ENCODE measurements at regions not wholly inside any gene's neighbourhood (a gene's known extent, or its start where the extent isn't known, plus 50 kb on each side); places are given as distances from the start of the nearest gene placed in this dataset.
"Not testable (repeated sequence)": the region's sequence is repeated elsewhere in the genome, so short reads cannot be mapped to it uniquely, and the experiment has no call there.

- intact Hi-C loops (cut with micrococcal nuclease), result no loop called here
- H3K27me3 Mint-ChIP-seq, result peaks cover 2% of the 10 kb centered on the region
- H3K27ac Mint-ChIP-seq, result no peak overlapping the region
- peaks cover 7% of the 10 kb centered on the region for H3K4me1 Mint-ChIP-seq (ENCODE audit: low read depth)
- no peak overlapping the region for H3K4me3 Mint-ChIP-seq
- no peaks in the 10 kb centered on the region for H3K9me3 Mint-ChIP-seq
- H3K36me3 Mint-ChIP-seq (ENCODE audit: low read depth), result no peaks in the 10 kb centered on the region
Measured at GRCh38 chr6:15758631-15759215, 95.9 kb upstream of the DTNBP1 start.

- H3K27ac Mint-ChIP-seq, result no peak overlapping the region
Measured at GRCh38 chr6:15755526-15755925, 92.7 kb upstream of the DTNBP1 start.

GRCh38 chr6:15754706-15755079 is 91.9 kb upstream of the DTNBP1 start:
- Mint-ChIP-seq H3K9me3 (no peaks in the 10 kb centered on the region), H3K27me3 (peaks cover 2% of the 10 kb centered on the region), H3K36me3 (ENCODE audit: low read depth) (no peaks in the 10 kb centered on the region), H3K27ac (no peak overlapping the region), H3K4me3 (no peak overlapping the region), H3K4me1 (ENCODE audit: low read depth) (peaks cover 12% of the 10 kb centered on the region)
- intact Hi-C loops (cut with micrococcal nuclease), result no loop called here

More at GRCh38 chr6:15755526-15755925, 92.7 kb upstream of the DTNBP1 start:
- intact Hi-C loops (cut with micrococcal nuclease), result no loop called here
- no peaks in the 10 kb centered on the region for H3K36me3 Mint-ChIP-seq (ENCODE audit: low read depth)
- peaks cover 12% of the 10 kb centered on the region for H3K4me1 Mint-ChIP-seq (ENCODE audit: low read depth)
- H3K27me3 Mint-ChIP-seq, result peaks cover 2% of the 10 kb centered on the region
- H3K9me3 Mint-ChIP-seq, result no peaks in the 10 kb centered on the region
- H3K4me3 Mint-ChIP-seq, result no peak overlapping the region

- Mint-ChIP-seq H3K27ac (no peak overlapping the region), H3K4me1 (ENCODE audit: low read depth) (peaks cover 12% of the 10 kb centered on the region), H3K36me3 (ENCODE audit: low read depth) (no peaks in the 10 kb centered on the region), H3K27me3 (peaks cover 2% of the 10 kb centered on the region), H3K9me3 (no peaks in the 10 kb centered on the region), H3K4me3 (no peak overlapping the region)
- intact Hi-C loops (cut with micrococcal nuclease), result no loop called here
Measured at GRCh38 chr6:15754035-15754705, 91.3 kb upstream of the DTNBP1 start.

GRCh38 chr6:15752820-15753219 is 90.0 kb upstream of the DTNBP1 start:
- Mint-ChIP-seq H3K27me3 (peaks cover 2% of the 10 kb centered on the region), H3K36me3 (ENCODE audit: low read depth) (no peaks in the 10 kb centered on the region), H3K4me3 (no peak overlapping the region), H3K9me3 (no peaks in the 10 kb centered on the region), H3K4me1 (ENCODE audit: low read depth) (peaks cover 12% of the 10 kb centered on the region), H3K27ac (no peak overlapping the region)
- intact Hi-C loops (cut with micrococcal nuclease), result no loop called here

GRCh38 chr6:15751721-15752350 is 89.0 kb upstream of the DTNBP1 start:
- Mint-ChIP-seq H3K36me3 (ENCODE audit: low read depth) (no peaks in the 10 kb centered on the region), H3K27me3 (peaks cover 2% of the 10 kb centered on the region), H3K4me3 (no peak overlapping the region), H3K9me3 (no peaks in the 10 kb centered on the region), H3K4me1 (ENCODE audit: low read depth) (peaks cover 12% of the 10 kb centered on the region), H3K27ac (no peak overlapping the region)
- intact Hi-C loops (cut with micrococcal nuclease), result no loop called here

GRCh38 chr6:15748341-15748740 is 85.5 kb upstream of the DTNBP1 start:
- H3K9me3 Mint-ChIP-seq, result peaks cover 13% of the 10 kb centered on the region
- no peaks in the 10 kb centered on the region for H3K27me3 Mint-ChIP-seq
- intact Hi-C loops (cut with micrococcal nuclease), result no loop called here
- H3K27ac Mint-ChIP-seq, result no peak overlapping the region
- H3K4me3 Mint-ChIP-seq, result no peak overlapping the region
- H3K36me3 Mint-ChIP-seq (ENCODE audit: low read depth), result no peaks in the 10 kb centered on the region
- H3K4me1 Mint-ChIP-seq (ENCODE audit: low read depth), result peaks cover 5% of the 10 kb centered on the region

- Mint-ChIP-seq H3K4me1 (ENCODE audit: low read depth) (peaks cover 5% of the 10 kb centered on the region), H3K36me3 (ENCODE audit: low read depth) (no peaks in the 10 kb centered on the region), H3K9me3 (peaks cover 19% of the 10 kb centered on the region), H3K27ac (no peak overlapping the region), H3K4me3 (no peak overlapping the region), H3K27me3 (no peaks in the 10 kb centered on the region)
- intact Hi-C loops (cut with micrococcal nuclease), result no loop called here
Measured at GRCh38 chr6:15747354-15747883, 84.6 kb upstream of the DTNBP1 start.

- peaks cover 19% of the 10 kb centered on the region for H3K9me3 Mint-ChIP-seq
- H3K36me3 Mint-ChIP-seq (ENCODE audit: low read depth), result no peaks in the 10 kb centered on the region
- H3K27me3 Mint-ChIP-seq, result no peaks in the 10 kb centered on the region
- intact Hi-C loops (cut with micrococcal nuclease), result no loop called here
- H3K27ac Mint-ChIP-seq, result no peak overlapping the region
- no peaks in the 10 kb centered on the region for H3K4me1 Mint-ChIP-seq (ENCODE audit: low read depth)
- H3K4me3 Mint-ChIP-seq, result no peak overlapping the region
Measured at GRCh38 chr6:15745781-15746180, 83.0 kb upstream of the DTNBP1 start.

- Mint-ChIP-seq H3K27ac (no peak overlapping the region), H3K9me3 (peaks cover 19% of the 10 kb centered on the region), H3K36me3 (ENCODE audit: low read depth) (no peaks in the 10 kb centered on the region)
Measured at GRCh38 chr6:15744818-15745402, 82.1 kb upstream of the DTNBP1 start.

GRCh38 chr6:15742013-15742412 is 79.2 kb upstream of the DTNBP1 start:
- H3K27ac Mint-ChIP-seq, result not testable (repeated sequence)

More at GRCh38 chr6:15744818-15745402, 82.1 kb upstream of the DTNBP1 start:
- H3K27me3 Mint-ChIP-seq, result no peaks in the 10 kb centered on the region
- intact Hi-C loops (cut with micrococcal nuclease), result no loop called here
- no peak overlapping the region for H3K4me3 Mint-ChIP-seq
- H3K4me1 Mint-ChIP-seq (ENCODE audit: low read depth), result no peaks in the 10 kb centered on the region

GRCh38 chr6:15741405-15741804 is 78.6 kb upstream of the DTNBP1 start:
- H3K9me3 Mint-ChIP-seq, result peaks cover 19% of the 10 kb centered on the region
- H3K27me3 Mint-ChIP-seq, result no peaks in the 10 kb centered on the region
- H3K4me3 Mint-ChIP-seq, result no peak overlapping the region
- H3K36me3 Mint-ChIP-seq (ENCODE audit: low read depth), result no peaks in the 10 kb centered on the region
- H3K4me1 Mint-ChIP-seq (ENCODE audit: low read depth), result no peaks in the 10 kb centered on the region
- intact Hi-C loops (cut with micrococcal nuclease), result no loop called here
- no peak overlapping the region for H3K27ac Mint-ChIP-seq

More at GRCh38 chr6:15742013-15742412, 79.2 kb upstream of the DTNBP1 start:
- H3K27me3 Mint-ChIP-seq; intact Hi-C loops (cut with micrococcal nuclease); H3K4me3 Mint-ChIP-seq; H3K4me1 Mint-ChIP-seq (ENCODE audit: low read depth); H3K36me3 Mint-ChIP-seq (ENCODE audit: low read depth): not testable (repeated sequence)
- peaks cover 19% of the 10 kb centered on the region for H3K9me3 Mint-ChIP-seq

GRCh38 chr6:15739867-15740266 is 77.0 kb upstream of the DTNBP1 start:
- intact Hi-C loops (cut with micrococcal nuclease), result no loop called here
- Mint-ChIP-seq H3K4me3 (no peak overlapping the region), H3K27me3 (no peaks in the 10 kb centered on the region), H3K4me1 (ENCODE audit: low read depth) (no peaks in the 10 kb centered on the region), H3K9me3 (peaks cover 14% of the 10 kb centered on the region), H3K27ac (no peak overlapping the region), H3K36me3 (ENCODE audit: low read depth) (no peaks in the 10 kb centered on the region)

- no peaks in the 10 kb centered on the region for H3K4me1 Mint-ChIP-seq (ENCODE audit: low read depth)
- peaks cover 10% of the 10 kb centered on the region for H3K9me3 Mint-ChIP-seq
- no peaks in the 10 kb centered on the region for H3K36me3 Mint-ChIP-seq (ENCODE audit: low read depth)
- intact Hi-C loops (cut with micrococcal nuclease), result no loop called here
- H3K4me3 Mint-ChIP-seq, result no peak overlapping the region
- peaks cover 2% of the 10 kb centered on the region for H3K27me3 Mint-ChIP-seq
- H3K27ac Mint-ChIP-seq, result no peak overlapping the region
Measured at GRCh38 chr6:15739353-15739752, 76.5 kb upstream of the DTNBP1 start.

Measured in dendritic cell treated with granulocyte-macrophage colony-stimulating factor and Interleukin-4, amounts not matched to agents 40 ng/mL and 50 ng/mL, for 4 days (primary cell).